Naive thymus-derived CD8-positive, alpha-beta T cell (primary cell): ENCODE measurements at regions not wholly inside any gene's neighbourhood (a gene's known extent, or its start where the extent isn't known, plus 50 kb on each side); places are given as distances from the start of the nearest gene placed in this dataset.
"Not testable (repeated sequence)": the region's sequence is repeated elsewhere in the genome, so short reads cannot be mapped to it uniquely, and the experiment has no call there.

ENCODE experiments used
- ATAC-seq, 2 donors: fragments of 150-1000 bp; cut with Tn5 transposase in 1 of 2; sonication (Bioruptor Pico), chemical (Tn5 transposase) in 1 of 2; 1 replicate in 1 of 2; 2 replicates in 1 of 2; pipeline ENCODE4 v1.10.0; 2021; ENCODE audit warnings: mild to moderate bottlenecking in 2 of 2, moderate library complexity in 2 of 2
- POLR2A ChIA-PET: fragments of 350-600 bp; sonication (Branson Sonifier 250); formaldehyde crosslinking; loops from one replicate; lab custom pipeline; 2021; ENCODE audit warnings: antibody characterized with exemption; lab: Charles Lee
- DNase-seq, 10 donors: peaks; one replicate each; pipeline versions ENCODE4 v3.0.0 to v3.0.0-alpha.2; 2020 to 2022
- H3K27ac Mint-ChIP-seq, 10 donors: one replicate each; pipeline ENCODE4 v1.8.0; 2020 to 2022; ENCODE audit warnings: mild to moderate bottlenecking in 10 of 10, mixed read lengths in 10 of 10, moderate library complexity in 4 of 10, inconsistent platforms in 1 of 10
- H3K27me3 Mint-ChIP-seq, 5 donors: one replicate each; pipeline ENCODE4 v1.8.0; 2021 to 2022; ENCODE audit warnings: mixed read lengths in 5 of 5
- H3K36me3 Mint-ChIP-seq, 3 donors: one replicate each; pipeline ENCODE4 v1.8.0; 2020 to 2022; ENCODE audit warnings: mixed read lengths in 3 of 3, mild to moderate bottlenecking in 2 of 3, inconsistent platforms in 1 of 3
- H3K4me1 Mint-ChIP-seq, 4 donors: one replicate each; pipeline ENCODE4 v1.8.0; 2021 to 2022; ENCODE audit warnings: mixed read lengths in 4 of 4
- H3K4me3 Mint-ChIP-seq, 10 donors: one replicate each; pipeline ENCODE4 v1.8.0; 2020 to 2022; ENCODE audit warnings: mild to moderate bottlenecking in 10 of 10, mixed read lengths in 10 of 10, moderate library complexity in 6 of 10, inconsistent platforms in 1 of 10
- H3K9me3 Mint-ChIP-seq, 9 donors: one replicate each; pipeline ENCODE4 v1.8.0; 2020 to 2022; ENCODE audit warnings: mixed read lengths in 9 of 9, mild to moderate bottlenecking in 3 of 9, inconsistent platforms in 1 of 9, moderate library complexity in 1 of 9

DNA sequence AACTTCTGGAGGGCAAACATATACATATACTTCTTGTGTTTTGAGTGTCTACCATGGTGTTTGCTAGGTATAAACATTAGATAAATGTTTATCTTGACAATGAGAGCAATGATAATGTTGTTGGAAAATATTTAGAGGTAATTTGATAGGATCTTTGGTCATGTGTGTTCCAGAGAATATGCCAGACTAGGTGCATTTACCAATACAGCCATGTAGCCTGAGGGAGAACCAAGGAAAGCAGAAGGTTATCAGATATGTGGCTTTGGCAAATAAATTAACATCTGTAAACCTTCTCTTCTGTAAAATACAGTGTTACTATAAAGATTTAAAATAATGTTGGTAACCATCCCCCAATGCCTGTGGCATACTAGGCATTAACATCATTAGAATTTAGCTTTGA, 226.8 kb downstream of the C11orf87 start:
- Mint-ChIP-seq H3K27me3 (peaks cover 0 to 4% (median 0%) of the 10 kb centered on the region in 5 donors), H3K27ac (no peak overlapping the region), H3K9me3 (no peaks in the 10 kb centered on the region), H3K4me1 (no peaks in the 10 kb centered on the region), H3K4me3 (no peak overlapping the region), H3K36me3 (no peaks in the 10 kb centered on the region)
- ATAC-seq (no peak), DNase-seq (no peak)
- POLR2A ChIA-PET, result no interaction called here

GRCh38 chr11:109654091-109654490, 232.1 kb downstream of the C11orf87 start:
- DNase-seq, result no peak

GRCh38 chr11:109658190-109658589, 236.2 kb downstream of the C11orf87 start:
- POLR2A ChIA-PET, result no interaction called here
- H3K36me3 Mint-ChIP-seq, result no peaks in the 10 kb centered on the region
- H3K27ac Mint-ChIP-seq, result no peak overlapping the region
- no peaks in the 10 kb centered on the region for H3K4me1 Mint-ChIP-seq
- H3K9me3 Mint-ChIP-seq, result peaks cover 0 to 10% (median 0%) of the 10 kb centered on the region in 9 donors
- ATAC-seq (no peak), DNase-seq (no peak)
- H3K27me3 Mint-ChIP-seq, result peaks cover 0 to 3% (median 0%) of the 10 kb centered on the region in 5 donors
- H3K4me3 Mint-ChIP-seq, result no peak overlapping the region

More at GRCh38 chr11:109654091-109654490, 232.1 kb downstream of the C11orf87 start:
- H3K36me3 Mint-ChIP-seq, result no peaks in the 10 kb centered on the region
- no peaks in the 10 kb centered on the region for H3K27me3 Mint-ChIP-seq
- peaks cover 0 to 10% (median 0%) of the 10 kb centered on the region in 9 donors for H3K9me3 Mint-ChIP-seq
- H3K4me1 Mint-ChIP-seq, result no peaks in the 10 kb centered on the region
- H3K27ac Mint-ChIP-seq, result no peak overlapping the region
- ATAC-seq, result no peak
- POLR2A ChIA-PET, result no interaction called here
- no peak overlapping the region for H3K4me3 Mint-ChIP-seq

DNA sequence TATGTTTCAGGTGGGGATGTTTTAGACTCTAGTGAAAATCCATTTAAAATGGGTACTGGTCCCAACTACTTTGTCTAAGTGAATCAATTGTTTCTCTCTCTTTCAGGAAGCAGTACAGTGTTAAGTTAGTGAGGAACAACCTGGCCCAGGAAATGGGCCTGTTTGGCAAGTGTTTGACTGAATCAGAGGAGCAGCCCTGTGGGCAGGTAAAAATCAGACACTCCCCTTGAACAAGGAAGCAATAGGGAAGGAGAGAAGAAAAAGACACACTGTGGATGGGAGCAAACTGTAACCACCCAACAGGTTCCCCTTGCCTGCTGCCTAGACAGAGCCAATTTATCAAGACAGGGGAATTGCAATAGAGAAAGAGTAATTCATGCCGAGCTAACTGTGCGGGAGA, 245.7 kb downstream of the C11orf87 start:
- Mint-ChIP-seq H3K27me3 (peaks cover 0 to 12% (median 2%) of the 10 kb centered on the region in 5 donors), H3K27ac (no peak overlapping the region), H3K9me3 (peaks cover 0 to 15% (median 9%) of the 10 kb centered on the region in 9 donors), H3K4me1 (no peaks in the 10 kb centered on the region), H3K4me3 (no peak overlapping the region), H3K36me3 (no peaks in the 10 kb centered on the region)
- POLR2A ChIA-PET, result no interaction called here
- DNase-seq (no peak), ATAC-seq (no peak)

DNA sequence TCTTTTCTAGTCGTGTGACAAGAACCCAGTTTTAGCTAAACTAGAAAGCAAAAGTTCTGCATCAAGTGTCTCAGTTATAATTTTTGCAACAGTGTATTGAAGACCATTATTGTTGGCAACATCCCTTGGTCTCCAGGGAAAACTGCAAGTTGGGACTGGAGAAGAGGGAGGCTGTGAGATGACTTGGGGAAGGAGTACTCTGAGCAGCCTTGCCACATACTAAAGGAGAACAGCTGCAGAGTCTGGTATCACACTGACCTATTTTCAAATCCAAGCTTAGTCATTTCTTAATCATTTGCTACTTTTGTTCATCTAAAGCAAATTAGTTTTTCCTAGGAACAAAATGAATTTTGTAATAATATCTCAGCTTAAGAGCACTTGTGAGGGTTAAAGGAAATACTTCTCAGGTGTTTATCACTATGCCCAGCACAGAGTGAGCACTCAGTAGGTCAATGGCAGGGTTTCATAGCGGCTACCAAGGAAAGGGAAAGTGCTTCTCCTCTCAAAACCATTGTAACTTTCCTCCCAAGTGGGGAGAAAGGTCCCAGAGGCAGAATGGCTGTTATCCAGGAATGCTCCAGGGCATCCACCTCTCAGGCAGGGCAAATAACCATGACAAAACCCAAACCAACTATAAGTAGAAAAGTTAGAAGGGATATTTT, 247.1 kb downstream of the C11orf87 start:
- no peaks in the 10 kb centered on the region for H3K36me3 Mint-ChIP-seq
- no peak for DNase-seq
- no peak overlapping the region for H3K27ac Mint-ChIP-seq
- no peaks in the 10 kb centered on the region for H3K4me1 Mint-ChIP-seq
- no peak overlapping the region for H3K4me3 Mint-ChIP-seq
- peaks cover 0 to 15% (median 10%) of the 10 kb centered on the region in 9 donors for H3K9me3 Mint-ChIP-seq
- no peak for ATAC-seq
- POLR2A ChIA-PET, result no interaction called here
- peaks cover 0 to 12% (median 0%) of the 10 kb centered on the region in 5 donors for H3K27me3 Mint-ChIP-seq

- DNase-seq, result no peak
- H3K9me3 Mint-ChIP-seq, result peaks cover 0 to 3% (median 0%) of the 10 kb centered on the region in 9 donors
- no peaks in the 10 kb centered on the region for H3K4me1 Mint-ChIP-seq
- H3K27ac Mint-ChIP-seq, result no peak overlapping the region
- ATAC-seq, result no peak
- H3K27me3 Mint-ChIP-seq, result peaks cover 0 to 8% (median 0%) of the 10 kb centered on the region in 5 donors
- H3K36me3 Mint-ChIP-seq, result peaks cover 0 to 1% (median 0%) of the 10 kb centered on the region in 3 donors
- no peak overlapping the region for H3K4me3 Mint-ChIP-seq
- POLR2A ChIA-PET, result no interaction called here
Observed at GRCh38 chr11:109677231-109677630, 255.2 kb downstream of the C11orf87 start.

- Mint-ChIP-seq H3K4me3 (no peak overlapping the region), H3K9me3 (peaks cover 0 to 3% (median 0%) of the 10 kb centered on the region in 9 donors), H3K27ac (no peak overlapping the region), H3K4me1 (no peaks in the 10 kb centered on the region), H3K27me3 (peaks cover 0 to 8% (median 0%) of the 10 kb centered on the region in 5 donors), H3K36me3 (peaks cover 0 to 1% (median 0%) of the 10 kb centered on the region in 3 donors)
- DNase-seq, result no peak
- no peak for ATAC-seq
- POLR2A ChIA-PET, result no interaction called here
Observed at GRCh38 chr11:109677876-109678275, 255.9 kb downstream of the C11orf87 start.

DNA sequence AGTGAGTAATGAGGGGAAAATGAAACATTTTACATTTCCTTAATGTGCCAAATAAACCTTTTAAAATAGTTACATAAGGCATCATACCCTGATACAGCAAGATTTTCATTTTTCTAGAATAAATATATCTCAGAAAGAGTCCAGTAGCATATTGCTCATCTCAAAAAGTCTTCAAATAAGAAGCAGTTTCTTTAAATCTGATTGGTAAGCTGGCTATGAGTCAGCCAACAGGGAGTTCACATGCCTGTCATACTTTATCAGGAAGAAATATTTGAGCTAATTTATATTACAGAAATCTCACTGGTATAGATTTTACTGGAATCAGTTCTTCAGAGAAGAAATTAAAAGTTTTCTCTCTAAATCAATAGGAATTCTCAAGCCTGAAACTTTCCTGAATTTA, 258.1 kb downstream of the C11orf87 start:
- no peak for ATAC-seq
- no peaks in the 10 kb centered on the region for H3K4me1 Mint-ChIP-seq
- peaks cover 0 to 1% (median 0%) of the 10 kb centered on the region in 3 donors for H3K36me3 Mint-ChIP-seq

DNA sequence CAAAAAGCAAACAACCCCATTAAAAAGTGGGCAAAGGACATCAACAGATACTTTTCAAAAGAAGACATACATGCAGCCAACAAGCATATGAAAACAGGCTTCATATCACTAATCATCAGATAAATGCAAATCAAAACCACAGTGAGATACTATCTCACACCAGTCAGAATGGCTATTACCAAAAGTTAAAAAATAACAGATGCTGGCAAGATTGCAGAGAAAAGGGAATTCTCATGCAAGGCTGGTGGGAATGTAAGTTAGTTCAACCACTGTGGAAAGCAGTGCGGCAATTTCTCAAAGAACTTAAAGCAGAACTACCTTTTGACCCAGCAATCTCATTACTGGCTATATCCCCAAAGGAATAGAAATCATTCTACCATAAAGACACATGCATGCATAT, 260.8 kb downstream of the C11orf87 start:
- H3K4me1 Mint-ChIP-seq, H3K27ac Mint-ChIP-seq, DNase-seq, H3K36me3 Mint-ChIP-seq, POLR2A ChIA-PET, H3K4me3 Mint-ChIP-seq, H3K9me3 Mint-ChIP-seq, ATAC-seq, H3K27me3 Mint-ChIP-seq: not testable (repeated sequence)

More for the DNA sequence above, 258.1 kb downstream of the C11orf87 start:
- DNase-seq, result no peak
- Mint-ChIP-seq H3K27me3 (peaks cover 0 to 3% (median 0%) of the 10 kb centered on the region in 5 donors), H3K27ac (no peak overlapping the region), H3K4me3 (no peak overlapping the region), H3K9me3 (no peaks in the 10 kb centered on the region)
- POLR2A ChIA-PET, result no interaction called here

DNA sequence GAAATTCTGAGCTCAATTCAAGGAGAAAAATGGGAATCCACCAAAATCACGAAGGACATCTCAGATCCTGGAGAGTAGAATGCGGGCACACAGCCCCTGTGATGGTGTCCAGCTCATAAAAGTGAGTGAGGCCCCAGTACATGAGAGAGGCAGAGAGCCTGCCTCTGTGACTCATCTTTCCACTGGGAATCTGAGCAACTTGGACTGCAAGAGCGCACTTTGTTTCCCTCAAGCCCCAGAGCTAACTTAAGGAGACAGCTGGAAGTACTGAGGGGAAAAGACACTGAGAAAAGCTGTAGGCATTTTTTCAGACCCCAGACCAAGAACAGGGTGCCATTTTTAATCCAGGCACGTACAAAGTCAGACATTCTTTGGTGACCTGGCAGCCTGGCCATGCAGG, 273.7 kb downstream of the C11orf87 start:
- DNase-seq (no peak), ATAC-seq (no peak)
- peaks cover 0 to 31% (median 3%) of the 10 kb centered on the region in 3 donors for H3K36me3 Mint-ChIP-seq
- peaks cover 0 to 6% (median 2%) of the 10 kb centered on the region in 5 donors for H3K27me3 Mint-ChIP-seq
- no peaks in the 10 kb centered on the region for H3K4me1 Mint-ChIP-seq
- POLR2A ChIA-PET, result no interaction called here
- H3K4me3 Mint-ChIP-seq, result no peak overlapping the region
- no peak overlapping the region for H3K27ac Mint-ChIP-seq
- H3K9me3 Mint-ChIP-seq, result peaks cover 15 to 52% (median 36%) of the 10 kb centered on the region in 9 donors

GRCh38 chr11:109696191-109696897, 274.4 kb downstream of the C11orf87 start:
- Mint-ChIP-seq H3K27ac (no peak overlapping the region), H3K4me1 (no peaks in the 10 kb centered on the region), H3K9me3 (peaks cover 15 to 52% (median 36%) of the 10 kb centered on the region in 9 donors), H3K27me3 (peaks cover 0 to 6% (median 2%) of the 10 kb centered on the region in 5 donors), H3K36me3 (peaks cover 0 to 31% (median 3%) of the 10 kb centered on the region in 3 donors), H3K4me3 (no peak overlapping the region)
- ATAC-seq (no peak), DNase-seq (no peak)
- POLR2A ChIA-PET, result no interaction called here

GRCh38 chr11:109697140-109697843, 275.3 kb downstream of the C11orf87 start:
- DNase-seq (peak in 1 of 10 donors; percentile 1), ATAC-seq (no peak)
- Mint-ChIP-seq H3K4me3 (no peak overlapping the region), H3K4me1 (no peaks in the 10 kb centered on the region), H3K27me3 (peaks cover 0 to 6% (median 2%) of the 10 kb centered on the region in 5 donors), H3K27ac (no peak overlapping the region), H3K36me3 (peaks cover 0 to 30% (median 3%) of the 10 kb centered on the region in 3 donors), H3K9me3 (peaks cover 15 to 52% (median 33%) of the 10 kb centered on the region in 9 donors)
- POLR2A ChIA-PET, result no interaction called here

GRCh38 chr11:109698237-109698636, 276.2 kb downstream of the C11orf87 start:
- H3K4me3 Mint-ChIP-seq, result no peak overlapping the region
- no peaks in the 10 kb centered on the region for H3K4me1 Mint-ChIP-seq
- H3K27ac Mint-ChIP-seq, result no peak overlapping the region
- POLR2A ChIA-PET, result no interaction called here
- peaks cover 0 to 6% (median 2%) of the 10 kb centered on the region in 5 donors for H3K27me3 Mint-ChIP-seq
- peaks cover 15 to 52% (median 30%) of the 10 kb centered on the region in 9 donors for H3K9me3 Mint-ChIP-seq
- H3K36me3 Mint-ChIP-seq, result peaks cover 0 to 27% (median 3%) of the 10 kb centered on the region in 3 donors
- DNase-seq (no peak), ATAC-seq (no peak)
